ENCODE measurements at regions not wholly inside any gene's neighbourhood (a gene's known extent, or its start where the extent isn't known, plus 50 kb on each side); places are given as distances from the start of the nearest gene placed in this dataset.

- H3K36me3 ChIP-seq (ENCODE audit: control insufficient read depth, insufficient read depth, low read length), result no peaks in the 10 kb centered on the region
- no peak for DNase-seq (ENCODE audit: low read depth)
- no peaks in the 10 kb centered on the region for H3K27me3 ChIP-seq (ENCODE audit: control insufficient read depth, insufficient read depth, low read length)
- POLR2A ChIA-PET, result no interaction called here
- no peak overlapping the region for H3K4me3 ChIP-seq (ENCODE audit: low read depth, low read length)
- TF ChIP-seq CTCF (IDR thresholded peaks at IDR 0.05; ENCODE audit: insufficient read depth, low read depth, low read length), result no peak
- CTCF ChIA-PET, result interaction anchor here (0.6 kb wide), 1 partner anchor 55 kb away, joined by 3 read pairs; no protein-coding TSS in a partner anchor
Observed at GRCh38 chr1:116854403-116854690, 55.4 kb upstream of the PTGFRN start.

GRCh38 chr1:116854716-116855115, 55.0 kb upstream of the PTGFRN start:
- TF ChIP-seq CTCF (IDR thresholded peaks at IDR 0.05; ENCODE audit: insufficient read depth, low read depth, low read length), result no peak
- Histone ChIP-seq H3K4me3 (ENCODE audit: low read depth, low read length) (no peak overlapping the region), H3K27me3 (ENCODE audit: control insufficient read depth, insufficient read depth, low read length) (0 out of 2 replicates have a peak, but pooled peaks cover under 1% of the 10 kb centered on the region), H3K36me3 (ENCODE audit: control insufficient read depth, insufficient read depth, low read length) (no peaks in the 10 kb centered on the region)
- CTCF ChIA-PET, result no interaction called here
- POLR2A ChIA-PET, result no interaction called here
- DNase-seq (ENCODE audit: low read depth), result no peak

DNA sequence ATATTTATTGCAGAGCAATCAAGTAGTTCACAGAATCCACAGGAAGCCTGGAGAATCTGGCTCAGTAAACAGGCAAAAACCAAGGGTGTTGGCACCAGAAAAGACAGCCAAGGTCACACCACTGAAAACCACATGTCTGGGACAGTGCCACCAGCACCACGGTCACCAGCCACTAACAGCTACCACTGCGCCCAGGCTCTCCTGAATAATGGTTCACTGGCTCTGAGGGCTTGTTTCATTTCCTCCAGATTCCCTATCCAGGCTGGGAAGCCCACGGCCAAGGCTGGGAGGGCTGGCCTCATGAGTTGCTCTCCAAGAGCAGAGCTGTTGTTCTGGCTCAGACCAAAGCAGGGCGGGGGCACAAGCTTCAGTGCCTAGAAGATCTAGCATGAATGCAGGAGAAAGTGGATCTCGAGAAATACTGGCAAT, 54.5 kb upstream of the PTGFRN start:
- TF ChIP-seq CTCF (IDR thresholded peaks at IDR 0.05; ENCODE audit: insufficient read depth, low read depth, low read length), result no peak
- CTCF ChIA-PET, result interaction anchor here (1.2 kb wide), 1 partner anchor 17 kb away, joined by 3 read pairs; no protein-coding TSS in a partner anchor
- POLR2A ChIA-PET, result no interaction called here
- Histone ChIP-seq H3K4me3 (ENCODE audit: low read depth, low read length) (no peak overlapping the region), H3K36me3 (ENCODE audit: control insufficient read depth, insufficient read depth, low read length) (no peaks in the 10 kb centered on the region), H3K27me3 (ENCODE audit: control insufficient read depth, insufficient read depth, low read length) (0 out of 2 replicates have a peak, but pooled peaks cover 1% of the 10 kb centered on the region)
- no peak for DNase-seq (ENCODE audit: low read depth)

DNA sequence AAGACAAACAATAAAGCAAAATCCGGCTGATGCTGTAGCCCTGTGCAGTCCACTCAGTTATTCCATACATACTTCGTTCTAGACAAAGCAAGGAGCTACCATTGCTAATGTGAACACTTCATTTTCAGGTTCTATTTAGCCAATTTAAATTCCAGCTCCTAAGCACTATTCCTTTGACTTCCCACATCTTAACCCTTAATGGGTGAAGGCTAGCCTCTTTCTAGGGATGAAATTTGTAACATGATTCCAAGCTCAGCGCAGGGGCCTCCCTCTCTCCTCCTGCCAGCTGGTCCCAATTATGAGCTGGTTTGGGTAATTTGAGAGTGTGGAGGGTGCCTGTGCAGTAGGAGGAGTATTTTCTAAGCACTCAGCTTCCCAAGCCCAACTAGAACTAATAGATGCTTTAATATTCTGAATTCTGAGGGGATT, 53.9 kb upstream of the PTGFRN start:
- ChIA-PET CTCF (interaction anchor here (0.8 to 1.2 kb wide), 3 partner anchors 8 to 118 kb away, joined by 3 to 4 read pairs (median 3); no protein-coding TSS in a partner anchor), POLR2A (interaction anchor here (0.6 kb wide), 1 partner anchor 8 kb away, joined by 3 read pairs; no protein-coding TSS in a partner anchor)
- H3K27me3 ChIP-seq (ENCODE audit: control insufficient read depth, insufficient read depth, low read length), result 0 out of 2 replicates have a peak, but pooled peaks cover 1% of the 10 kb centered on the region
- no peaks in the 10 kb centered on the region for H3K36me3 ChIP-seq (ENCODE audit: control insufficient read depth, insufficient read depth, low read length)
- TF ChIP-seq CTCF (IDR thresholded peaks at IDR 0.05; ENCODE audit: insufficient read depth, low read depth, low read length), result 0 out of 2 replicates have a peak, but pooled peaks have one; percentile 13
- DNase-seq (ENCODE audit: low read depth), result peak; percentile 51
- H3K4me3 ChIP-seq (ENCODE audit: low read depth, low read length), result no peak overlapping the region

DNA sequence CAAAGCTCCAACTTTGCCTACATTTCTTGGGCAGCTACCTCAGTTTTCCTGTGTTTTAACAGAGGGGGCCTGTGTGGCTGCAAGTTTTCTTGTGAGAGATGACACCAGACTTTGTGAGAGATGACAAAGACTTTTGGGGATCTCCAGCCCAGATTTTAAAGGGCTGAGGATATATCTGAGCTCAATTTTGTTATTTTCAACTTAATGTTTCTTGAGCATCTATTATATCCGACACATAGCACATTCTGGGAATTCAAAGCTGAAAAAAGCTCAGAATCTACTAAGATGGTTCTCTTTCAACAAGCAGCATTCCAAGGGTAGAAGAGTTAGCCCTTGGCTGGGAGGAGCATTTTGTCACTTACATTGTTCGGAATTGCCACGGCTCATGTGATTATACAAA, 53.4 kb upstream of the PTGFRN start:
- no peaks in the 10 kb centered on the region for H3K36me3 ChIP-seq (ENCODE audit: control insufficient read depth, insufficient read depth, low read length)
- 0 out of 2 replicates have a peak, but pooled peaks cover 1% of the 10 kb centered on the region for H3K27me3 ChIP-seq (ENCODE audit: control insufficient read depth, insufficient read depth, low read length)
- POLR2A ChIA-PET, result no interaction called here
- TF ChIP-seq CTCF (IDR thresholded peaks at IDR 0.05; ENCODE audit: insufficient read depth, low read depth, low read length), result no peak
- DNase-seq (ENCODE audit: low read depth), result no peak
- CTCF ChIA-PET, result interaction anchor here (0.8 to 1.2 kb wide), 3 partner anchors 9 to 119 kb away, joined by 3 to 4 read pairs (median 3); no protein-coding TSS in a partner anchor
- H3K4me3 ChIP-seq (ENCODE audit: low read depth, low read length), result no peak overlapping the region
